HCT116 (cell line): ENCODE measurements at regions not wholly inside any gene's neighbourhood (a gene's known extent, or its start where the extent isn't known, plus 50 kb on each side); places are given as distances from the start of the nearest gene placed in this dataset.

Source experiments
- ATAC-seq: fragments of 200-7000 bp; cut with Tn5 transposase; 2 replicates; pipeline ENCODE4 v1.9.1; 2020; ENCODE audit warnings: mild to moderate bottlenecking, moderate library complexity
- BruUV-seq: library from RNA; stranded (reverse); fragments of 400-500 nt; replicated peaks from 2 replicates; lab custom pipeline; 2021; lab: Mats Ljungman, UMichigan
- CTCF ChIA-PET: fragments of 300-600 bp; sonication (Branson Sonifier 250); formaldehyde crosslinking; loops from one replicate; lab custom pipeline; 2021; ENCODE audit warnings: antibody characterized with exemption; lab: Charles Lee
- POLR2A ChIA-PET: fragments of 300-600, 350-600 bp; sonication (Branson Sonifier 250); formaldehyde crosslinking; loops from one replicate; lab custom pipeline; 2021; ENCODE audit warnings: antibody characterized with exemption; lab: Charles Lee
- RAD21 ChIA-PET, 2 experiments: fragments of 300-600 bp; sonication (Branson Sonifier 250); formaldehyde crosslinking; loops; one replicate each; lab custom pipeline; 2023; ENCODE audit warnings: low total read pairs in 2 of 2; ENCODE audit not compliant: uncharacterized antibody in 2 of 2, unreplicated experiment in 2 of 2, low non-redundant PET in 1 of 2; lab: Charles Lee
- DNase-seq: peaks from one replicate; pipeline ENCODE4 v3.0.0-alpha.2; 2010; ENCODE audit warnings: low read depth, low spot score
- H2AFZ ChIP-seq: fragments of 200-600 bp; shearing (Covaris generic), sonication (generic); 2 replicates; pipeline ENCODE4 v1.6.1; 2017; ENCODE audit warnings: low read depth, mixed run types, mixed read lengths, antibody characterized with exemption, low read length; ENCODE audit not compliant: poor library complexity, severe bottlenecking
- H3K27ac ChIP-seq: 2 replicates; pipeline ENCODE4 v1.5.1; 2012; ENCODE audit warnings: low read depth, low read length
- H3K27me3 ChIP-seq: fragments of 200-600 bp; sonication (generic); 2 replicates; pipeline ENCODE4 v1.6.1; 2016; ENCODE audit warnings: mixed run types, low read length, mixed read lengths; ENCODE audit not compliant: insufficient read depth
- H3K36me3 ChIP-seq, 2 experiments: fragments of 200-500 bp in 1 of 2; fragments of 200-600 bp in 1 of 2; sonication (Bioruptor generic) in 1 of 2; sonication (generic) in 1 of 2; 2 replicates each; pipeline versions ENCODE4 v1.5.1 to v1.6.1; 2014 to 2016; ENCODE audit warnings: low read length in 2 of 2, inconsistent platforms in 1 of 2, mixed read lengths in 1 of 2, mixed run types in 1 of 2; ENCODE audit not compliant: insufficient read depth in 2 of 2, control insufficient read depth in 1 of 2
- H3K4me1 ChIP-seq, 2 experiments: fragments of 200-600 bp in 1 of 2; sonication (generic) in 1 of 2; 2 replicates each; pipeline versions ENCODE4 v1.5.1 to v1.6.1; 2012 to 2017; ENCODE audit warnings: low read length in 2 of 2, inconsistent platforms in 1 of 2, mild to moderate bottlenecking in 1 of 2, mixed read lengths in 1 of 2, mixed run types in 1 of 2, moderate library complexity in 1 of 2; ENCODE audit not compliant: insufficient read depth in 2 of 2, control insufficient read depth in 1 of 2
- H3K4me2 ChIP-seq: fragments of 200-600 bp; sonication (generic); 2 replicates; pipeline ENCODE4 v1.6.1; 2017; ENCODE audit warnings: mixed run types, low read length, mixed read lengths
- H3K4me3 ChIP-seq, 2 experiments: fragments of 200-600 bp in 1 of 2; sonication (generic) in 1 of 2; replicated peaks in 1 of 2; 2 replicates each; pipeline ENCODE4 v1.5.1; 2011 to 2016; ENCODE audit warnings: low read length in 2 of 2, control low read depth in 1 of 2, low read depth in 1 of 2, mild to moderate bottlenecking in 1 of 2, mixed read lengths in 1 of 2, mixed run types in 1 of 2
- H3K79me2 ChIP-seq: fragments of 200-600 bp; sonication (generic); 2 replicates; pipeline ENCODE4 v1.6.1; 2017; ENCODE audit warnings: mild to moderate bottlenecking, mixed run types, low read length, moderate library complexity, mixed read lengths; ENCODE audit not compliant: insufficient read depth
- H3K9ac ChIP-seq: fragments of 200-600 bp; sonication (generic); 2 replicates; pipeline ENCODE4 v1.6.1; 2016; ENCODE audit warnings: low read length, mixed read lengths
- H3K9me2 ChIP-seq: fragments of 200-600 bp; sonication (generic), shearing (Covaris generic); 2 replicates; pipeline ENCODE4 v1.6.1; 2017; ENCODE audit warnings: mixed run types, mild to moderate bottlenecking, moderate library complexity; ENCODE audit not compliant: insufficient read depth
- H3K9me3 ChIP-seq, 2 experiments: fragments of 200-500 bp in 1 of 2; fragments of 200-600 bp in 1 of 2; sonication (Bioruptor generic) in 1 of 2; sonication (generic) in 1 of 2; 2 replicates each; pipeline ENCODE4 v1.6.1; 2014 to 2017; ENCODE audit warnings: low read length in 2 of 2, mixed read lengths in 2 of 2, inconsistent platforms in 1 of 2, low read depth in 1 of 2, mild to moderate bottlenecking in 1 of 2, mixed run types in 1 of 2, moderate library complexity in 1 of 2; ENCODE audit not compliant: control insufficient read depth in 1 of 2, insufficient read depth in 1 of 2
- H4K20me1 ChIP-seq: fragments of 200-600 bp; sonication (generic), shearing (Covaris generic); 2 replicates; pipeline ENCODE4 v1.6.1; 2017; ENCODE audit warnings: mixed run types, mild to moderate bottlenecking, moderate library complexity; ENCODE audit not compliant: insufficient read depth
- CBX3 ChIP-seq: IDR thresholded peaks from 2 replicates; pipeline ENCODE4 v1.6.1; 2012; ENCODE audit warnings: low read depth
- CEBPB ChIP-seq: IDR thresholded peaks from 2 replicates; pipeline ENCODE4 v1.6.1; 2012; ENCODE audit warnings: low read depth
- CTCF ChIP-seq, 3 experiments: fragments of 200-600 bp in 1 of 3; sonication (generic) in 1 of 3; IDR thresholded peaks in 2 of 3; conservative IDR thresholded peaks in 1 of 3; 2 replicates each; pipeline ENCODE4 v1.5.1; 2012 to 2017; ENCODE audit warnings: low read depth in 2 of 3, low read length in 2 of 3, antibody characterized with exemption in 1 of 3, borderline replicate concordance in 1 of 3, control low read depth in 1 of 3, mild to moderate bottlenecking in 1 of 3, mixed read lengths in 1 of 3, mixed run types in 1 of 3, moderate library complexity in 1 of 3; ENCODE audit not compliant: insufficient read depth in 1 of 3
- ELF1 ChIP-seq: IDR thresholded peaks from 2 replicates; pipeline ENCODE4 v1.6.1; 2012; ENCODE audit warnings: low read depth, borderline replicate concordance
- EZH2 ChIP-seq: fragments of 200-600 bp; sonication (generic); IDR thresholded peaks from 2 replicates; pipeline ENCODE4 v1.6.1; 2017; ENCODE audit warnings: antibody characterized with exemption, mixed run types
- JUND ChIP-seq: IDR thresholded peaks from 2 replicates; pipeline ENCODE4 v1.6.1; 2012
- MAX ChIP-seq: IDR thresholded peaks from 2 replicates; pipeline ENCODE4 v1.6.1; 2012
- POLR2AphosphoS5 ChIP-seq: IDR thresholded peaks from 2 replicates; pipeline ENCODE4 v1.6.1; 2011; ENCODE audit warnings: mild to moderate bottlenecking, low read depth, low read length, moderate library complexity
- RAD21 ChIP-seq: IDR thresholded peaks from 2 replicates; pipeline ENCODE4 v1.6.1; 2012; ENCODE audit warnings: low read depth, mild to moderate bottlenecking
- REST ChIP-seq: IDR thresholded peaks from 2 replicates; pipeline ENCODE4 v1.6.1; 2012; ENCODE audit warnings: low read depth
- SIN3A ChIP-seq: IDR thresholded peaks from 2 replicates; pipeline ENCODE4 v1.6.1; 2012; ENCODE audit warnings: low read depth
- SP1 ChIP-seq: IDR thresholded peaks from 2 replicates; pipeline ENCODE4 v1.6.1; 2012; ENCODE audit warnings: low read depth
- SRF ChIP-seq: IDR thresholded peaks from 2 replicates; pipeline ENCODE4 v1.6.1; 2012; ENCODE audit warnings: low read depth
- TCF7L2 ChIP-seq: IDR thresholded peaks from 2 replicates; pipeline ENCODE4 v1.7.0; 2011; ENCODE audit warnings: borderline replicate concordance, inconsistent platforms; ENCODE audit not compliant: insufficient read depth, insufficient read length; ENCODE audit errors: extremely low read depth
- YY1 ChIP-seq: IDR thresholded peaks from 2 replicates; pipeline ENCODE4 v1.6.1; 2011; ENCODE audit warnings: low read length, low read depth, moderate library complexity, mild to moderate bottlenecking; ENCODE audit not compliant: insufficient replicate concordance; ENCODE audit errors: extremely low read depth
- ZBTB33 ChIP-seq: IDR thresholded peaks from 2 replicates; pipeline ENCODE4 v1.6.1; 2011; ENCODE audit warnings: mild to moderate bottlenecking, low read length, moderate library complexity; ENCODE audit not compliant: insufficient replicate concordance; ENCODE audit errors: extremely low read depth
- ZNF274 ChIP-seq: fragments of 200-500 bp; sonication (Bioruptor generic); IDR thresholded peaks from 2 replicates; pipeline ENCODE4 v1.6.1; 2014; ENCODE audit warnings: mild to moderate bottlenecking, low read depth, low read length, inconsistent platforms
- intact Hi-C: fragments of 100-400 bp; cut with micrococcal nuclease; formaldehyde crosslinking; loops from 2 replicates; pipeline ENCODE4 v1.10.0; 2022
- TF ChIP-seq, protein P1 (sequence below): IDR thresholded peaks from 2 replicates; pipeline ENCODE4 v1.6.1; 2012

GRCh38 chr9:105006514-105006913, 78.6 kb upstream of the ABCA1 start:
- RAD21 ChIA-PET = no interaction called here
- intact Hi-C loops = no loop called here
- POLR2A ChIA-PET = no interaction called here
- no peaks in the 10 kb centered on the region for H3K9me2 ChIP-seq
- no peak overlapping the region for H2AFZ ChIP-seq
- no peak overlapping the region for H3K4me3 ChIP-seq
- H3K27me3 ChIP-seq = no peaks in the 10 kb centered on the region
- no peaks in the 10 kb centered on the region for H4K20me1 ChIP-seq
- no peak overlapping the region for H3K4me2 ChIP-seq
- BruUV-seq = no TSS peak
- H3K79me2 ChIP-seq = no peaks in the 10 kb centered on the region
- no peaks in the 10 kb centered on the region for H3K9me3 ChIP-seq
- DNase-seq (no peak), ATAC-seq (no peak)
- no peak for TF ChIP-seq MAX
- TF ChIP-seq SP1 = no peak
- no peak for TF ChIP-seq ELF1
- TF ChIP-seq CBX3 = no peak
- TF ChIP-seq SRF = no peak
- no peak for TF ChIP-seq ZNF274
- no peak for TF ChIP-seq YY1
- no peak for TF ChIP-seq POLR2AphosphoS5
- TF ChIP-seq RAD21 = no peak
- TF ChIP-seq TCF7L2 = no peak
- no peak for TF ChIP-seq CEBPB
- TF ChIP-seq, protein P1, sequence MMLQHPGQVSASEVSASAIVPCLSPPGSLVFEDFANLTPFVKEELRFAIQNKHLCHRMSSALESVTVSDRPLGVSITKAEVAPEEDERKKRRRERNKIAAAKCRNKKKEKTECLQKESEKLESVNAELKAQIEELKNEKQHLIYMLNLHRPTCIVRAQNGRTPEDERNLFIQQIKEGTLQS = no peak
- TF ChIP-seq JUND = no peak
- TF ChIP-seq CTCF (IDR thresholded peaks at IDR 0.05 in 2 of 3, conservative IDR thresholded peaks at IDR 0.05 in 1 of 3; ENCODE audit: borderline replicate concordance in 1 of 3, insufficient read depth in 1 of 3, low read depth in 2 of 3, low read length in 2 of 3) = no peak
- TF ChIP-seq ZBTB33 = no peak
- no peak for TF ChIP-seq REST
- TF ChIP-seq EZH2 = no peak
- TF ChIP-seq SIN3A = no peak
- no peak overlapping the region for H3K27ac ChIP-seq
- no peaks in the 10 kb centered on the region for H3K36me3 ChIP-seq
- H3K9ac ChIP-seq = no peak overlapping the region
- no peaks in the 10 kb centered on the region for H3K4me1 ChIP-seq
- CTCF ChIA-PET = no interaction called here
